Tibial nerve (tissue), 4 donors: ENCODE measurements at regions not wholly inside any gene's neighbourhood (a gene's known extent, or its start where the extent isn't known, plus 50 kb on each side); places are given as distances from the start of the nearest gene placed in this dataset.
"Not testable (repeated sequence)": the region's sequence is repeated elsewhere in the genome, so short reads cannot be mapped to it uniquely, and the experiment has no call there.

Experiments used
- DNase-seq, 2 donors: peaks; one replicate each; pipeline ENCODE4 v3.0.0-alpha.2; 2019; ENCODE audit warnings: low spot score in 2 of 2
- H3K27ac ChIP-seq, 4 donors: fragments of 200-600 bp; sonication (generic) in 3 of 4; one replicate each; pipeline ENCODE4 v1.5.1; 2017 to 2019; ENCODE audit warnings: mild to moderate bottlenecking in 1 of 4
- H3K27me3 ChIP-seq, 2 donors: fragments of 200-600 bp; sonication (generic) in 1 of 2; one replicate each; pipeline versions ENCODE4 v1.5.1 to v1.6.0; 2017 to 2019
- H3K36me3 ChIP-seq, 3 donors: fragments of 200-600 bp; sonication (generic); one replicate each; pipeline ENCODE4 v1.5.1; 2018 to 2019
- H3K4me1 ChIP-seq, 4 donors: fragments of 200-600 bp; sonication (generic) in 3 of 4; one replicate each; pipeline ENCODE4 v1.5.1; 2017 to 2019
- H3K4me3 ChIP-seq, 4 donors: fragments of 200-600 bp; sonication (generic) in 3 of 4; one replicate each; pipeline ENCODE4 v1.5.1; 2017 to 2019; ENCODE audit warnings: mild to moderate bottlenecking in 1 of 4, moderate library complexity in 1 of 4
- H3K9me3 ChIP-seq, 4 donors: fragments of 200-600 bp; sonication (generic) in 3 of 4; one replicate each; pipeline ENCODE4 v1.5.1; 2017 to 2019
- CTCF ChIP-seq, 5 experiments: fragments of 200-600 bp in 3 of 5; fragments of 450-650 bp in 2 of 5; sonication (generic) in 3 of 5; IDR thresholded peaks; one replicate each; pipeline ENCODE4 v1.5.1; 2016 to 2019; ENCODE audit warnings: antibody characterized with exemption in 5 of 5, mild to moderate bottlenecking in 3 of 5, moderate library complexity in 2 of 5
- EP300 ChIP-seq, 2 donors: sonication (generic); formaldehyde crosslinking; IDR thresholded peaks; one replicate each; pipeline ENCODE4 v1.6.1; 2017; ENCODE audit warnings: antibody characterized with exemption in 2 of 2, mild to moderate bottlenecking in 1 of 2
- POLR2A ChIP-seq, 2 donors: fragments of 450-650 bp; IDR thresholded peaks; one replicate each; pipeline ENCODE4 v1.6.1; 2017; ENCODE audit warnings: antibody characterized with exemption in 2 of 2, mild to moderate bottlenecking in 2 of 2, moderate library complexity in 2 of 2
- WGBS, 2 donors: methylation state at CpG; one replicate each; pipeline ENCODE4 v1.1.5; 2018; 5-methylcytosine and 5-hydroxymethylcytosine counted together

GRCh38 chr4:66736606-66737005 lies 808.7 kb downstream of the CENPC start:
- DNase-seq: no peak
- H3K9me3 ChIP-seq: no peaks in the 10 kb centered on the region
- peaks cover 0 to 12% (median 0%) of the 10 kb centered on the region in 4 donors for H3K4me1 ChIP-seq
- WGBS, 2 donors: 35 to 42% methylated on average over 3 of the region's 3 CpGs
- TF ChIP-seq POLR2A (IDR thresholded peaks at IDR 0.05) (no peak), EP300 (IDR thresholded peaks at IDR 0.05) (no peak), CTCF (IDR thresholded peaks at IDR 0.05) (no peak)
- no peak overlapping the region for H3K27ac ChIP-seq
- H3K4me3 ChIP-seq: no peak overlapping the region
- H3K27me3 ChIP-seq: no peaks in the 10 kb centered on the region
- H3K36me3 ChIP-seq: no peaks in the 10 kb centered on the region

GRCh38 chr4:66728280-66728679 lies 817.0 kb downstream of the CENPC start:
- H3K27ac ChIP-seq: no peak overlapping the region
- whole genome bisulfite sequencing, 2 donors: 36 to 52% methylated on average over 2 of the region's 2 CpGs
- no peaks in the 10 kb centered on the region for H3K4me1 ChIP-seq
- no peak overlapping the region for H3K4me3 ChIP-seq
- H3K36me3 ChIP-seq: no peaks in the 10 kb centered on the region
- TF ChIP-seq POLR2A (IDR thresholded peaks at IDR 0.05): no peak
- no peak for TF ChIP-seq EP300 (IDR thresholded peaks at IDR 0.05)
- no peak for TF ChIP-seq CTCF (IDR thresholded peaks at IDR 0.05)
- H3K27me3 ChIP-seq: no peaks in the 10 kb centered on the region
- H3K9me3 ChIP-seq: no peaks in the 10 kb centered on the region
- no peak for DNase-seq

DNA sequence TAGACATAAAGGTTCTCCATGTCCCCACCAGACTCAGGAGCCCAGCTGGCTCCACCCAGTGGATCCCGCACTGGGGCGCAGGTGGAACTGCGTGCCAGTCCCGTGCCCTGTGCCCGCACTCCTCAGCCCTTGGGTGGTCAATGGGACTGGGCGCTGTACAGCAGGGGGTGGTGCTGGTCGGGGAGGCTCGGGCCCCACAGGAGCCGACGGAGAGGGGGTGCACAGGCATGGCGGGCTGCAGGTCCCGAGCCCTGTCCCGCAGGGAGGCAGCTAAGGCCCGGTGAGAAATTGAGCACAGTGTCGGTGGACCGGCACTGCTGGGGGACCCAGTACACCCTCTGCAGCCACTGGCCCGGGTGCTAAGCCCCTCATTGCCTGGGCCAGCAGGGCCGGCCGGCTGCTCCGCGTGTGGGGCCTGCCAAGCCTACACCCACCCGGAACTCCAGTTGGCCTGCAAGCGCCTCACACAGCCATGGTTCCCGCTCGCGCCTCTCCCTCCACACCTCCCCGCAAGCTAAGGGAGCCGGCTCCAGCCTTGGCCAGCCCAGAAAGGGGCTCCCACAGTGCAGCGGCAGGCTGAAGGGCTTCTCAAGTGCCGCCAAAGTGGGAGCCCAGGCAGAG lies 832.9 kb downstream of the CENPC start:
- not testable (repeated sequence) for H3K9me3 ChIP-seq, H3K4me1 ChIP-seq, H3K27me3 ChIP-seq, H3K4me3 ChIP-seq, H3K36me3 ChIP-seq, H3K27ac ChIP-seq, DNase-seq
- 96 to 97% methylated on average over 20 to 22 of the region's 30 CpGs for WGBS, 2 donors

- WGBS, 2 donors: 95 to 96% methylated on average over 2 of the region's 2 CpGs
- no peaks in the 10 kb centered on the region for H3K9me3 ChIP-seq
- no peak for TF ChIP-seq EP300 (IDR thresholded peaks at IDR 0.05)
- TF ChIP-seq CTCF (IDR thresholded peaks at IDR 0.05): no peak
- no peak for TF ChIP-seq POLR2A (IDR thresholded peaks at IDR 0.05)
- no peak overlapping the region for H3K27ac ChIP-seq
- no peaks in the 10 kb centered on the region for H3K27me3 ChIP-seq
- H3K36me3 ChIP-seq: no peaks in the 10 kb centered on the region
- no peak for DNase-seq
- H3K4me3 ChIP-seq: no peak overlapping the region
- no peaks in the 10 kb centered on the region for H3K4me1 ChIP-seq
Measured at GRCh38 chr4:66704243-66704642, 841.1 kb downstream of the CENPC start.

- H3K4me1 ChIP-seq: peaks cover 0 to 5% (median 0%) of the 10 kb centered on the region in 4 donors
- H3K9me3 ChIP-seq: peaks cover 0 to 9% (median 0%) of the 10 kb centered on the region in 4 donors
- no peaks in the 10 kb centered on the region for H3K27me3 ChIP-seq
- WGBS, 2 donors: 87 to 93% methylated on average over 3 of the region's 3 CpGs
- H3K36me3 ChIP-seq: no peaks in the 10 kb centered on the region
- no peak overlapping the region for H3K27ac ChIP-seq
- TF ChIP-seq POLR2A (IDR thresholded peaks at IDR 0.05): no peak
- no peak for TF ChIP-seq CTCF (IDR thresholded peaks at IDR 0.05)
- no peak for TF ChIP-seq EP300 (IDR thresholded peaks at IDR 0.05)
- no peak overlapping the region for H3K4me3 ChIP-seq
- no peak for DNase-seq
Measured at GRCh38 chr4:66694739-66695138, 850.6 kb downstream of the CENPC start.

DNA sequence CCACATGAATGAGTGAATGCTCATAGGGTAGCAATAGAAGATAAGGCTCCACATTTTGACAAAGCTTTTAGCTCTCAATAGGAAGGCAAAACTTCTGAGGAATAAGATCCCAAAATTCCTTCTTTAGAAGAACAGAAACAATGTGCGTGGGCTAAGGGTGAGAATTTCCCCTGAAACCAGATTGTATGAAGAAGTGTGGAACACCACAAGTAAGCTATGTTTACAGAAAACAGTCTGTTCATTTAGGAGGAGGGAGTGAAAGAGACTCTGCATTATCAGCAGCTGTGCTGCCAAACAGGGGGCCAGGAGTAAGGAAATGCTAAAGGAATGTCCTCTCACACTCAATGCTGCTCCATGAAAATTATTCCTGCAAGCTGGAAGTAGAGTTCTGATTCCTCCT lies 851.6 kb downstream of the CENPC start:
- H3K27ac ChIP-seq: no peak overlapping the region
- no peak overlapping the region for H3K4me3 ChIP-seq
- no peaks in the 10 kb centered on the region for H3K27me3 ChIP-seq
- H3K4me1 ChIP-seq: peaks cover 0 to 5% (median 0%) of the 10 kb centered on the region in 4 donors
- no peaks in the 10 kb centered on the region for H3K36me3 ChIP-seq
- DNase-seq: no peak
- WGBS, 2 donors: 32 to 42% methylated on average over 1 of the region's 1 CpG
- no peak for TF ChIP-seq CTCF (IDR thresholded peaks at IDR 0.05)
- no peak for TF ChIP-seq POLR2A (IDR thresholded peaks at IDR 0.05)
- no peak for TF ChIP-seq EP300 (IDR thresholded peaks at IDR 0.05)
- H3K9me3 ChIP-seq: peaks cover 0 to 5% (median 0%) of the 10 kb centered on the region in 4 donors
